IPS-11a (cell line): ENCODE measurements at regions not wholly inside any gene's neighbourhood (a gene's known extent, or its start where the extent isn't known, plus 50 kb on each side); places are given as distances from the start of the nearest gene placed in this dataset.

ENCODE experiments used
- H3K4me3 ChIP-seq: one replicate; pipeline ENCODE4 v1.5.1; 2013; ENCODE audit warnings: low read depth, low read length, control low read depth

DNA sequence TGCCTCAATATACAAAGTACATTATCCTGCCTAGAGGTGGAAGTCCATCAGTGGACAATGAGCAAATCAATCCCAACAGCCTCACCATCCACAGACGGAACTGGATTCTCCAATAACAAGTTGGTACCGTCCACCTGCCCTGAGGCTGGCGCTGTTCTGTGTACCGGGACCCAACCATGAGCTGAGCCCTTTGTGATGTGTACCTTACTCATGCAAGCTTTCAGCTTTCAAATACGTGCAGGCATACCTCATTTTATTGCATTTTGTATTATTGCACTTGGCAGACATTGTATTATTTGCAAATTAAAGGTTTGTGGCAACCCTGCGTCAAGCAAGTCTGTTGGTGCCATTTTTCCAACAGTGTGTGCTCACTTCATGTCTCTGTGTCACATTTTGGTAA is 476.0 kb upstream of the MKI67 start:
- no peak overlapping the region for H3K4me3 ChIP-seq

DNA sequence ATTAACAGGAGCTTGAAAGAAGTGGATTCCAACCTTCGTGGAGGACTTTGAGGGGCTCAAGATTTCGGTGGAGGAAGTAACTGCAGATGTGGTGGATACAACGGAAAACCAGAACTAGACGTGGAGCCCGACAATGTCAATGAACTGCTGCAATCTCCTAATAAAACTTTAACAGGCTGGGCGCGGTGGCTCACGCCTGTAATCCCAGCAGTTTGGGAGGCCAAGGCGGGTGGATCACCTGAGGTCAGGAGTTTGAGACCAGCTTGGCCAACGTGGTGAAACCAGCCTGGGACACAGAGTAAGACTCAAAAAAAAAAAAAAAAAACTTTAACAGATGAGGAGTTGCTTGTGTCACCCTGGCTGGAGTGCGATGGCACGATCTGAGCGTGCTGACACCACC is 477.8 kb upstream of the MKI67 start:
- no peak overlapping the region for H3K4me3 ChIP-seq

DNA sequence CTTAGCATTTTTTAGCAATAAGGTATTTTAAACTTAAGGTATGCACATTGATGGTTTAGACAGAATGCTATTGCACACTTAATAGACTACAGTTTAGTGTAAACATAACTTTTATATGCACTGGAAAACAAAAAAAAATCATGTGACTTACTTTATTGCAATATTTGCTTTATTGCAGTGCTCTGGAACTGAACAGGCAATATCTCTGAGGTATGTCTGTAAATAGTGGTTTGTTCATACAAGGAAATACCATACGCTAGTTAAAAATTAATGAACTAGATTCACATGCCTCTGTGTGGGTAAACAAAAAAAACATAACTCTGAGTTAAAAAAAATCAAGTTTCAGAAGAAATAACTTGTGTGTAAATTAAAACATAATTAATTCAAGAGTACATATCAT is 479.0 kb upstream of the MKI67 start:
- no peak overlapping the region for H3K4me3 ChIP-seq

DNA sequence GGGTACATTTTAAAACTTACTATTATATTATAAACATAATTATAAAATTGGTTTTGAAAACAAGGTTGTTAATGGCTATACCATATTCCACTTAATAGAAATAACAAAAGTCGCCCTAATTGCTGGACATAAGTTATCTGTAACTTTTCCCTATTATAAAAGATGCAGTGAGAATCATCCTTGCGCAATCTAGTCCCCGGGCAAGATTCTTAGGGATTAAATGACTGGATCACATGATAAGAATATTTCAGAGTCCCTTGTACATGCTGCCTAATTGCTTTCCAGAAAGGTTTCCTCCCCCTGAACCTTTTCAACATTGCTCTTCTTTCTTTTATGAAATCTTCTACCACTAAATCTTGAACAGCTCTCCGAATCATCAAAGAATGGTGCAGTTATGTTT is 479.8 kb upstream of the MKI67 start:
- H3K4me3 ChIP-seq, result no peak overlapping the region

DNA sequence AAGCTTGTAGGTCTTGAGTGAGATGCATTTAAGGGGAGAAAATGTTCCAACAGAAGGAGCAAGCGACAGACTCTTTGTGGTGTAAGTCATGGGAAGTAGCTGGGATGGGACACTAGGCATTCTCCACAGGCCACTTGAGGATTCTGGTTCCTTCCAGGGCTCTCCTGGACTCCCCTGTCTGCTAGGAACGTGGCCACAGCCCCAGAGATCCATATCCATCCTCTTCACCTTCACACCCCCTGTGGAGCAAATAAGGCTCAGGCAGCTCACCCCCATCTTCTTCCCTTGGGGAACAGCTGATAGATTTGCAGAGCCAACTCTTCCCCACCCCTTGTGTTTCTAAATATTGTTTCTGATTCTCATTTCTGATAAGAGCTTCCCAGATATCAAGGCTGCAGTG is 482.6 kb upstream of the MKI67 start:
- no peak overlapping the region for H3K4me3 ChIP-seq

DNA sequence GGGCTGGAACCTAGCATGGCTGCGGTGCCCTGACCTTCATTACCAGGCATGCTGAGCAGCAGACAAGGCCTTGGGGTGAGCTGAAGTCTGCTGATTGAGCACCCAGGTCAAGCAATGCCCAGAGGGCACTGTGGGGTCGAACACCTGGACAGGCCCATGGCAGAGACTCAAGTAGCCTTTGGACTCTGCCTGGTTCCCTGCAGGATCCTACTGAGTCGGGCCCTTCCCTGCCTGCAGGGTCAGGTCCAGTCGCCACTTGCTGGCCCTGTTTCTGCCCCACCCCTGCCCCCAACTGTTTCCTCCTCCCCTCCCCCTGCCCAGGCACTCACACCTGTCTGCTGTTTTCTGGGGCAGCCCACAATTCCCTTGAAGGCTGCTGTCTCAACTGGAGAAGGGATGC is 483.2 kb upstream of the MKI67 start:
- no peak overlapping the region for H3K4me3 ChIP-seq

DNA sequence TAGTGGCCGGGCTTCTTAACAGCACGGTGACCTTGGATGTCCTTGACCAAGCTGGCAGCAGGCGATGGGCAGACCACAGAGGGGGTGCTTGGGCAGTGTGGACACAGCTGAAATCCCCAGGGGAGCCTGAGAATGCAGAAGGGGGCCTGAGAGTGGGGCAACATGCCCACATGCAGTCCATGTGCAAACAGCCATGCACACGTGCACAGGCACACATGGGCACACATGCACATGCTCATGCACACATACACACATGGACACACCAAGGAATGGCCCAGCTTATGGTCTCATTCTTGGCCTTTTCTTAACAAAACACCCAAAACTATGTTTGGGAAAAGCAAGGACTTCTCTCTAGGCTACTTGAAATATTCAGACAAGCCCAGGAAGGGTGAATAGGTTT is 483.9 kb upstream of the MKI67 start:
- no peak overlapping the region for H3K4me3 ChIP-seq

DNA sequence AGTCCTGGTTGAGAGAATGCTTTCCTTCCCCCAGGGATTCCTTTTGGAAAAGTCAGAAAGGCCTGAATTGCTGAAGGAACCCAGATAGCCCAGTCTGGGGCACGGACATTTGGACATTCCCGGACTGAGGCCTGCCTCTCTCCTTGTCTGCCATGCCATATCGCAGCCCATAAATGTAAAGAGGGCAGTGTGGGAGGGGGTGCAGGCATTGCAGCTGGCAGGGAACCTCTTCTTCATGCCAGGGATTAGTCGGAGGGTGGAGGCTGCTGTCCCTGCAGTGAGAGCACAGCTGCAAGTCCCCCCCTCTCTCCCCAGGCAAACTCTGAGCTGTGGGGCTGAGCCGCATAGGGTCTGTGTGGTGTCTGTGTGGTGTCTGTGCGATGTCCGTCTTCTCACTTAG is 486.0 kb upstream of the MKI67 start:
- H3K4me3 ChIP-seq, result no peak overlapping the region

DNA sequence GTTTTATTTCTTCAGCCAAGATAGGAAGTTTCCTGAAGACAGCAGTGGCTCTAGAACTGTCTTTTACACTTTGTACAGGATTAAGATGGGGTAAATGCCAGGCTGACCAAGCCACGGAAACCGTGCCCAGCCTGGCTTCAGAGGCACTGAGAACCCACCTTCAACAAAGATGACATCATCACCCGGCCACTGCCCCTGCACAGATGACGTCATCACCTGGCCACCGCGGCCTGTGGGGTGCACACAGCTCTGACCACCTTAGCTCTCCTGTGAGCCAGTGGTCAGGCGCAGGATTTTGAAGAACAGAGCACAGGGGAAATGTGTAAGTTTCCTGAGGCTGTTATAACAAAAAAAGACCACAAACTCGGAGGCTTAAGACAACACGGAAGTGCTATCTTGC is 486.4 kb upstream of the MKI67 start:
- no peak overlapping the region for H3K4me3 ChIP-seq

DNA sequence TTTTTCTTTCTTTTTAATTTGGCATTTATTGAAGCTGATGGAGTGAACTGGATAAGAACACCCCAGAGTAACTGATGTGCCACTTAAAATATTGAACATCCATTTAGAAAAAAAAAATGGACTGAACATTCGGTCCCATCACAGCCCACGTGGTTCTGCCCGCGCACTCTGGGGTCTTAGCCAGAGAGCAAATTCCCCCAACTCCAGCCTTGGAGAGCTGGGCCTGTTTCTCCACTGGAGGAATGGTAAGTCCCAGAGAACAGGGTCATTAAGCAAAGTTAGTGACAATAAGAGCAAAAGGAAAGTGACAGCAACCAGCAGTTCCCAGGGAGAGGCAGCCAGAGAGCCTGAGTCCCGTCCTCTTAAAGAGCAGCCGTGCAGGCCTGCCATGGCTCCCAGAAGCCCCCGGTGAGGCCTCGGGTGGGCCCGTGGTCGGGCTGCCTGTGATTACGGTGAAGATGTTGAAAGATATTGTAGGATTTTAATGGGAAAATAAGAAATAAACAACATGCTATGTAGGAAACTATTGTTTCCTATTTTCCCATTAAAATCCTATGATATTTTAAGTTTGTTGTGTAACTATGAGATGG is 487.9 kb upstream of the MKI67 start:
- no peak overlapping the region for H3K4me3 ChIP-seq

DNA sequence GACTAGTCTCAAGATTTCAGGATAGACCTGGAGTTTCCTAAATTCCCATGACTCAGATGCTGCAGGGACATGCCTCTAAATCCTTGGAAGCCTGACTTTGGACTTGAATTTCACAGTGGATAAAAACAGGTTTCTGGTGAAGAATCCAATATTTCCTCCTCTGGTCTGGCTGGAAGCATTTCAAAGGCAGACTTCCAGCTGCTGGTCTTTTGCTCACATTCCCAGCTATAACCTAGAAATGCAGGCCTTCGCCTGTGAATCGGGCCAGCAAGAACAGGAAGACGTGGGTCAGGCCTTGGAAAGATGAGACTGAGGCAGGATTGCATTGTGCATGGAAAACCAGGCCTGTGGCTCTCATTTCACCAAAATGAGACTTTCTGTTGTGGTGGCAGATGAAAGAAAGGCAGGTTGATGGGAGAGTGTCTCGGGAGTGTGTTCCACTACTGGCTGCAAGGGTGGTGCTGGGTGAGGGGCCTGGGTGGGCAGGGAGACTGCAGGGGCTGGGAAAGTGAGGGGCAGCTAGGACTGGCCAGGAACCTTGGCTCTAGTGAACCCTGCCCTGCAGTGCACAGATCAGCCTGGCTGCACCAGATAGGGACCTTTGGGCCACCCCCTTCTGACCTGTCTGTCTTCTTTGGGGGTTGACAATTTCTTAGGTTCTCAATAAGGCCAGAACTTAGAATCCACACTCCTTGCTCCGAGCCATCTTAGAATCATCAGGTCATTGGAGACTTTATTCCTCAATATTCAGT is 488.8 kb upstream of the MKI67 start:
- H3K4me3 ChIP-seq, result no peak overlapping the region

DNA sequence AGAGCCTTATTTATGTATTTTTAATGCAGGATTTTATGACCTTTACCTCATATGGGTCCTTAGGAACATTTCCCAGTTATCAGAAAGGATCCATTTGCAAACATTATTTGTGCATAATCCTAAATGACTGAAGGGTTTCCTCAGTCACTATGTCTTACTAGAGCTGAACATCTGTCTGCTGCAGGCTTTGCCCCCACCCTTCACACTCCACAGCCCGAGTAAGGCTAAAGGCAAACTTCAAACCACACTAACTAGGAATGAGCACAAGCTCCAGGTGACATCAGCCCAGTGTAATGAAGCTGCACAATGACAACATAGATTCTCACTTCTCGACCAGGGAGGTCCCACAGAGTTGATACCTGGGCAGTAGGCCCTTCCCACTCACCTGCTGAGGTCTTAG is 491.3 kb upstream of the MKI67 start:
- H3K4me3 ChIP-seq, result no peak overlapping the region

DNA sequence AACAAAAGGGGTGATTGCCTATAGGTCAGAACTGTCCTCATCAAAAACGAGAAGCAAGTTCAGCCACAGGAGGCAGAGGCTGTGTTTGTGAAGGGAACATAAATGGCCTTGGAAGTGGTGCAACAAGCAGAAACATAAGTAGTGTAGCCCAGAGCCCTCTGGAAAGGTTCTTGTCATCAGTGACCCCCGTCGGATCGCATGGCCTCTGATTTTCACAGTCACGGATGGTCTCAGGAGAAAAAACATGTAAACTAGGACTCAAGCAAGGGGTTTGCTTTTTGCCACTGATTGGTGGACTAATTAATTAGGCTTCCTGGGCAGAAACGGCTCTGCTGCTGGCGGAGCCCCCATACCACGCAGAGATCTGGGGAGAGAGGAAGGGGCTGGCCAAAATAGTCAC is 496.5 kb upstream of the MKI67 start:
- no peak overlapping the region for H3K4me3 ChIP-seq

DNA sequence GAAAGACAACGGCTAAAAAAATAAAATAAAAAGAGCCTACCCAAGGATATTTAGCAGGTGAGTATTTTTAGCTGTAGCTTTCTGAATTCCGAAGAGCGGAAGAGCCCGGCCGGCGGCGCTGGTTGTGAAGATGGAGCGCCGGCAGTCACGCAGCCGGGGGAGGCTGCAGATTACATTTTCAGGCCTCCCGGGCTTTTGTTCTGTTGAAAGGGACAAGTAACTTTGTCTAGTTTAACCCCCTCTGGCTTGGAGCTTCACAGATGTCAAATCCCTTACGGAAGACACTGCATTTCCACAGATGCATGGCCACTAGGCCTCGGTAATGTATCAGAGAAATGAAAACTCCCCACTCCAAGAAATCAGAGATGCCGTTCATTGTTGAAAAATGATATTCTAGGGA is 497.6 kb upstream of the MKI67 start:
- H3K4me3 ChIP-seq, result no peak overlapping the region

DNA sequence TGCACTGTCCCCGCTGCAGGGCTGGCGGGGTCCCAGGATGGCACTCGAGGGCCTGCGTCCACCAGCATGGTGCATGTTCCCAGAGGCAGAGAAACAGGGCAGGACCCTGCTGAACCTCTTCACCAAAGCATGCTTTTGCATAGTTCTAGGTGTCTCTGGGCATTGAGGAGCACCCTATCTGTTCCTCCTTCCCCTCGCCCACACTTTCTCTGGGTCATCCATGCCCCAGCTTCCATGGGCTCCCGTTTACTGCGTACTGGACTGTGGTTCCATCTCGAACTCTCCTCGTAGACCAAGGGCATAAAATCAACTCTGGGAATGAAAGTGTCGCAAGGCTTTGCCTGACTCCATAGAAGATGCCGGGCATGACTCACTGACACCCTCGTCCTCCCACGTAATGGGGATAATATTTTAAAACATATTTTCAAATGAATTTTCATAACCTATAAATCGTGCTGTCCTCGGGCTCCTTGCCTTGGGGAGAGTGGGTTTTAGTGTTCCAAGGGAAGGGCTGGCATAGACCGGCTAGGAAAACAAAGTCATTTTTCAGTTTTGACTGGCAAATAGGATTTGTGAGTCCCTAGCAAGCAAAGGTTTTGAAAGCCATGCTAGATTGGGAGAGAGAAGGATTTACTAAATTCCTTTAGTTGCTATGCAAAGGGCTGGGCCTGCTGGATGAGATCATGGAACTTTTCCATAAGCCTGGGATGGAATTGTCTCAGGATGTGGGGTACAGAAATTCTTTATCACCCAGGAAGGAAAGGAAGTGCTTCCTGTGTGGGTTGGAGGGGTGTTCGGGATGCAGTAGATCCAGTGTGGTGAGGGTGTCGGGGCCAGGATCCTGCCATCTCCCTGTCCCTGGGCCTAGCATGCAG is 498.7 kb upstream of the MKI67 start:
- no peak overlapping the region for H3K4me3 ChIP-seq

DNA sequence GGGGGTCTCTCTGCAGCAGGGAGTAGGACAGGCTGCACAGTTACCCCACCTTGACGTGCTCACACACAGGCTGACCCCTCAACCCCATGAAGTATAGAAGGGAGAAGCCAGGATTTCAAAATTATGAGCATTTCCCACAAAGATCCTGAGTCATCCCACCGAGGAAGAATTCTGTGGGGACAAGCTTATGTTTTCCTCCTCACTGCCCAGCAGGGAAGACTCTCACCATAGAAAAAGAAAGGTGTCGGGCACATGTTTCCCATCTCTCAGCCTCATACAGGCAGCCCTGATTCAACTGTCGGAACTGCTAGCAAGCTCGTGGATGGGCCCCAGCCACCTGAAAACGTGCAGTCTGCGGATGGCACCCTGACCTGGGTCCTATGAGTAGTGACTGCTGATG is 499.7 kb upstream of the MKI67 start:
- no peak overlapping the region for H3K4me3 ChIP-seq

DNA sequence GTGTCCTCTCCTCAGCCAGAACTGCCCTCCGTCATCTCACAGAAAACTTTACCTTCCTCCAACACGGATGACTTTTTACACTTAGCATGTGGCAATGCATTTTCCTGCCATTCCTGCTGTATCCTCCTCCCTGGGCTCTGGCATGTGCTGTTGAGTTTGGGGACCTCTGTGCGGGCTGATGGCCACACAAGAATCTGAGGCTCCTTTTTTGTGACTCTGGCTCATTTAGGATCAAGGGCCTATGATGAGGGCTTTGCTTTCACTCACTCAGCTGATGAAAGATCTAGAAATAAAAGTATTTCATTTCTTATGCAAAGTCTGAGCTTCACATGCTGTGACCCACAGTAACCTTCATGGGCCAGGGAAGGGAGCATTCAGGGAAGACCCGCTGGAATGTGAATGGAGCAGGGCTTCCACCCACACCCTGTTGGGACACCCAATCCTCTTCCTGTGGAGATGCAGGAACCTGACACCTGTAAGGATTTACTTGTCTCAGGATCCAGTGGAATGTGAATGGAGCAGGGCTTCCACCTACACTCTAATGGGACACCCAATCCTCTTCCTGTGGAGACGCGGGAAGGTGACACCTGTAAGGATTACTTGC is 500.3 kb upstream of the MKI67 start:
- H3K4me3 ChIP-seq, result no peak overlapping the region

DNA sequence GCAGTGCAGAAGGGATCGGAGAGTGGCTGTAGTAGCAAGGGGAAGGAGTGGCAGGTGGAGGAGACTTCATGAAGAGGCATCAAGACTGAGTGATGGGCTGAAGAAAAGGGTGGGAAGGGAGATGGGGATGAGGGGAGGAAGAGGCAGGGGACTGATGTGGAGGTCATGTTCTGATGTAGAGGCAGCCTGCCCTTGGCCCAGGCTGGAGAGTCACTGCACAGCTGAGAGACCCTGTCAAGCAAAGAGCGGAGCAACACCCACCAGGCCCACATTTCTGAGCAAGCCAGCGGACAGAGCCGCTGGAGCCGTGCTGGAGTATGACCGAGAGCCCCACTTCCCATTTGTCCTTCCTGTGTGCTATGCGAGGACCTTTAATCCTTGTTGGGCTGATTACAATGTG is 501.6 kb upstream of the MKI67 start:
- no peak overlapping the region for H3K4me3 ChIP-seq

DNA sequence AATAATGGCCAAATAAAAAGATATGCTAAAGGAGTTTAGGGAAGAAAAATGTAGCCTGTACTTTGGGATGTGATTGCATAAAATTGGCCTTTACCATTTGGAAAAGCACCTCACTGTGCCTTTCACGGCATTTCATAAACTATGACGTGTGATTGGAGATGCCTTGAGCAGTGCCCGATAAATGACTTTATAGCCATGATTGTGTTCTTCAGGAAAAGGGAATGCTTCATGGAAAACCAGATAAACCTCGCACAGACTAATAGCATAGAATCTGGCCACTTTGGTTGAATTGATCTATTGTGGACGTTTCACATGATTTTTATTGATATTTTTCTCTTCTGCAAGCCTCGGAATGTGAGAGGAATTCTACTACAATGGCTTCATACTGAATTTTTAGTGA is 502.0 kb upstream of the MKI67 start:
- no peak overlapping the region for H3K4me3 ChIP-seq

DNA sequence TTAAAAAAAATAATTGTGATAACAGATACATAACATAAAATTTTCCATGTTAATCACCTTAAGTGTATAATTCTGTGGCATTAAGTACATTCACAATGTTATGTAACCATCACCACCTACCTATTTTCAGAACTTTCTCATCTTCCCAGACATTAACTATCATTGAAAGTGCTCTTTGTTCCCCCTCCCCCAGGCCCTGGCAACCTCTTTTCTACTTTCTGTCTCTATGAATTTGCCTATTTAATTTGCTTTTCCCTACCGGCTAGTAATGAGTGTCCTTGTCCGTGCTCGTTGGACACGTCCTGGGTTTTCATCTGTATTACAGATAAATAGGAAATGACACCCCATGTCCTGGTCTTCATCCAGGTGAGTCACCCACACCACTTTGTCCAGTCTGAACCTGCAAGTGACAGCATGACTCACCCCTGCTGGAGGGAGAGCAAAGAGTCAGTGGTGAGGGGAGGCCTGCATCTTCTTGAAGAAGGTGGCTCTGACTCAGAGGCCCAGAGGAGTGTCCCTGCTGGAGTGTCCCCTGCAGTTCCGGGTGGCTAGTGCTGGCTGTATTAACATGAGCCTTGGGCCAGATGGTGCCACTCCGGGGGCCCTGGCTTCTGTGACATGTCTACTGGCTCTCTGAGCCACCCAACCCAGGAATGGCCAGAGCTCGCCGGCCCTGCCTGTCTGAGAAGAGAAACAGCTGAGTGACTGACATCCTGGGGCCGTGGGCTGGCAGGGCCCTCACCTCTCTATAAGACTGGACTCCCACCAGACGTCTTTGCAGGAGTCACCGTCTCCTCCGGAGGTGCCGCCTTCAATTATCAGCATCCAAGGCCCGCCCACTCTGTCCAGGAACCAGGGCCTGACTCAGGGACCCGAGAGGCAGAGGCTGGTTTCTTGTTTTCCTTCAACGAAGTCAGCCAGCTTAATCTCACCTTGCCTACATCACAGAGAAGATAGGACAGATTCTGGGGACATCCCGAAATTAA is 503.2 kb upstream of the MKI67 start:
- no peak overlapping the region for H3K4me3 ChIP-seq
